Upper lobe of right lung (tissue), 1 donor: ENCODE measurements at regions not wholly inside any gene's neighbourhood (a gene's known extent, or its start where the extent isn't known, plus 50 kb on each side); places are given as distances from the start of the nearest gene placed in this dataset.

Experiments used
- ATAC-seq: fragments of 200-7000 bp; cut with Tn5 transposase; one replicate; pipeline ENCODE4 v1.9.1; 2020; ENCODE audit warnings: mild to moderate bottlenecking, moderate library complexity
- DNase-seq: peaks from one replicate; pipeline ENCODE4 v3.0.0-alpha.2; 2020
- H3K27ac ChIP-seq: fragments of 200-600 bp; one replicate; pipeline ENCODE4 v1.8.0; 2022
- H3K27me3 ChIP-seq: fragments of 200-600 bp; one replicate; pipeline ENCODE4 v1.8.0; 2022; ENCODE audit warnings: mild to moderate bottlenecking
- H3K36me3 ChIP-seq: fragments of 200-600 bp; one replicate; pipeline ENCODE4 v1.8.0; 2022
- H3K4me1 ChIP-seq: fragments of 200-600 bp; one replicate; pipeline ENCODE4 v1.8.0; 2022
- H3K4me3 ChIP-seq: fragments of 200-600 bp; one replicate; pipeline ENCODE4 v1.8.0; 2022; ENCODE audit warnings: mild to moderate bottlenecking
- H3K9me3 ChIP-seq: fragments of 200-600 bp; one replicate; pipeline ENCODE4 v1.8.0; 2022
- intact Hi-C: fragments of 100-400 bp; cut with DNase I; formaldehyde crosslinking; loops from one replicate; pipeline ENCODE4 v1.11.0; 2022
- TF ChIP-seq, protein P1 (sequence below): fragments of 200-600 bp; IDR thresholded peaks from one replicate; pipeline ENCODE4 v1.8.0; 2022; ENCODE audit warnings: antibody characterized with exemption
- donor health status: DM: no; HTN: yes; CAD: no; lungs with severe emphysema.

DNA sequence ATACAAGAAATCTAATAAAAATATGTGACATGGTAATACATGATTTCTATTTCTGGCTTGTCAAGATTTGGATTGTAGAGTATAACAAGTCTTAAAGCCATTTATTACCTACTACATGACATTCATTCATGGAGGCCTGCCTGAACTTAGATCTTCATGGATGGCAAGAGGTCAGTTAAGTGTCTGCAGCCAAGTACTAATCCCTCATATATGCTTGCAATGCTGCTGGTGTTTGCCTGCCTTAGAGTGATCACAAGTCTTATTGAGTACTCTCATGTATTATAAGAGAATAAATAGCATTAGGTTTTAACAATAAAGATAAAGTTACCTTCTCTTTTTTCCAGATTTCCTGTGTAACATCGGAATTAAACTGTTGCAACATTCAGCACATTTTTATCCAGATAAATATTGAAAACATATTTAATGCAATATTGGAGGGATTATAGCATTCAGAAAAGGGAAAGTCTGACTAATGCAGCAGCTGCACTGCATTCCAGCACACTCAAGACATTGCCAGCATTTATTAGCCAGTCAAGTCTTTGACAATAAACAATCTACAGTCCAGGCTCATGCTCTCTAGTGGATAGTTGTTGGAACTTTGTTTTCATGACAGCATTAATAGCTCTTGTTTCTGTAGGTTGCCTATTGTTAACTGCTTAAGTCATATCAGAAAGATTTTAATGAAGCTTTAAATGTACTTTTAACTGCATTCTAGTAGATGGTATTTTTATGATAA, 737.1 kb downstream of the FAT4 start:
- H3K4me1 ChIP-seq = no peaks in the 10 kb centered on the region
- DNase-seq = no peak

DNA sequence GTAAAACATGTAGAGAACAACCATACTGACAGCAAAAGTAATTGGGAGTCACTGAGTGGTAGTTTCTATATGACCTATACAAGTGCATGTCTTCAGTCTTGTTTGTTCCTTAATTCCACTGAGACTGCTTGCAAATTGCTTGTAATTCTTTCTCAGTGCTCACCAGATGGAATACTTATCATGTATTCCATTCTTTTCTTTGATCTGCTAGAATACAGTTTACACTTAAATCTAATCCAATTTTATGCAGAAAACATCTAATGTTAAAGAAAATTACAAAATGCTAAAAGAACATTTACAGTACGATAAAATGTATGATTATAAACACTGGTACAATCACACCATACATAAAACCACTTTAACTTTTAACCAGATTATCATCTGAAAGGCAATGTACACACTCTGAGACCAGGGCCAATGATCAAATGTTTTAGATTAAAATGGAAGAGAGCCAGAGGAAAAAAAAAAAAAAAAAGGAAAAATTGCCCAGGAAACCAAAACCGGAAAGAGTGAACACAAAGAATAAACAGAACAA, 741.4 kb downstream of the FAT4 start:
- Histone ChIP-seq H3K4me1 (no peaks in the 10 kb centered on the region), H3K27me3 (no peaks in the 10 kb centered on the region), H3K4me3 (no peak overlapping the region), H3K9me3 (no peaks in the 10 kb centered on the region), H3K36me3 (no peaks in the 10 kb centered on the region), H3K27ac (no peak overlapping the region)
- TF ChIP-seq, protein P1, sequence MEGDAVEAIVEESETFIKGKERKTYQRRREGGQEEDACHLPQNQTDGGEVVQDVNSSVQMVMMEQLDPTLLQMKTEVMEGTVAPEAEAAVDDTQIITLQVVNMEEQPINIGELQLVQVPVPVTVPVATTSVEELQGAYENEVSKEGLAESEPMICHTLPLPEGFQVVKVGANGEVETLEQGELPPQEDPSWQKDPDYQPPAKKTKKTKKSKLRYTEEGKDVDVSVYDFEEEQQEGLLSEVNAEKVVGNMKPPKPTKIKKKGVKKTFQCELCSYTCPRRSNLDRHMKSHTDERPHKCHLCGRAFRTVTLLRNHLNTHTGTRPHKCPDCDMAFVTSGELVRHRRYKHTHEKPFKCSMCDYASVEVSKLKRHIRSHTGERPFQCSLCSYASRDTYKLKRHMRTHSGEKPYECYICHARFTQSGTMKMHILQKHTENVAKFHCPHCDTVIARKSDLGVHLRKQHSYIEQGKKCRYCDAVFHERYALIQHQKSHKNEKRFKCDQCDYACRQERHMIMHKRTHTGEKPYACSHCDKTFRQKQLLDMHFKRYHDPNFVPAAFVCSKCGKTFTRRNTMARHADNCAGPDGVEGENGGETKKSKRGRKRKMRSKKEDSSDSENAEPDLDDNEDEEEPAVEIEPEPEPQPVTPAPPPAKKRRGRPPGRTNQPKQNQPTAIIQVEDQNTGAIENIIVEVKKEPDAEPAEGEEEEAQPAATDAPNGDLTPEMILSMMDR = no peak
- intact Hi-C loops = no loop called here
- DNase-seq (no peak), ATAC-seq (no peak)

More for the DNA sequence above, 737.1 kb downstream of the FAT4 start:
- Histone ChIP-seq H3K4me3 (no peak overlapping the region), H3K36me3 (no peaks in the 10 kb centered on the region), H3K27me3 (no peaks in the 10 kb centered on the region), H3K27ac (no peak overlapping the region), H3K9me3 (no peaks in the 10 kb centered on the region)
- TF ChIP-seq, protein P1 = peak; percentile 21
- intact Hi-C loops = no loop called here
- peak; percentile 43 for ATAC-seq

DNA sequence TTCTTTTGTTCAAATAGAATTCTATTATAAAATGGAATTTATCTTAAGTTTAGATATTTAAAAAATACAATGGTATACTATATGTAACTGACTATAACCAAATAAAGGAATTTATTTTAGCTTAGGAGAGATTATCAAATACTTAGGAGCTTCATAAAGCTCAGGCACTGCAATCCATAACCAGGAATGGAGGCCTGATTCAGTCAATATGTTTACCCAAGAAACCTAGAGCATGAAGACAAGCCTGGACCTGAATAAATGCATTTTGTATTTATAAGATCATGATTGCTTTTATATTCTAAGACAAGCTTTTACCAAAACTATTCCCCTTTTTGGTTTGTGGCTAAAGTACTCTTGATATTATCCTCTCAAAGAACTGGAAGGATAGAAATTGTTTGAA, 742.6 kb downstream of the FAT4 start:
- TF ChIP-seq, protein P1 = no peak
- Histone ChIP-seq H3K36me3 (no peaks in the 10 kb centered on the region), H3K9me3 (no peaks in the 10 kb centered on the region), H3K27me3 (no peaks in the 10 kb centered on the region), H3K4me3 (no peak overlapping the region), H3K27ac (no peak overlapping the region), H3K4me1 (no peaks in the 10 kb centered on the region)
- ATAC-seq = no peak
- DNase-seq = no peak
- intact Hi-C loops = no loop called here

DNA sequence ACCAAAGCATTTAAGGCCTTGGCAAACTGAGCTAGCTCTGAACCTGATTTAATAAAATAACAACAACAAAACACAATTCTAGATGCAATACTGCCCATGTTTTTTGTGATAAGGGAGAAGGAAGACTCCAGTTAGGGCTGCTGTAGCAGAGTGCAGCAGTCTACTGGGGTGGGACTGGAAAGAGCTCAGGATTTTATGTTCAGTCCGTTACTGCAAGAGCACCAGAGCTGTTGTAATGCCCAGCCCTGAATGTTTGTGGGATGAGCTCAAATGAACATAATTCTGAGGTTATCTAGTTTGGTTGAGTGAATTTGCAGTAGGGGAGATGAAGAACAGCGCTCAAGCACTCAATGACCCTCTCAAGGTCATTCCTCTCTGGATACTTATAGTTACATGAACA, 743.8 kb downstream of the FAT4 start:
- Histone ChIP-seq H3K9me3 (no peaks in the 10 kb centered on the region), H3K27ac (no peak overlapping the region), H3K36me3 (no peaks in the 10 kb centered on the region), H3K4me1 (no peaks in the 10 kb centered on the region), H3K4me3 (no peak overlapping the region), H3K27me3 (no peaks in the 10 kb centered on the region)
- DNase-seq (no peak), ATAC-seq (no peak)
- intact Hi-C loops = no loop called here
- TF ChIP-seq, protein P1 = no peak

DNA sequence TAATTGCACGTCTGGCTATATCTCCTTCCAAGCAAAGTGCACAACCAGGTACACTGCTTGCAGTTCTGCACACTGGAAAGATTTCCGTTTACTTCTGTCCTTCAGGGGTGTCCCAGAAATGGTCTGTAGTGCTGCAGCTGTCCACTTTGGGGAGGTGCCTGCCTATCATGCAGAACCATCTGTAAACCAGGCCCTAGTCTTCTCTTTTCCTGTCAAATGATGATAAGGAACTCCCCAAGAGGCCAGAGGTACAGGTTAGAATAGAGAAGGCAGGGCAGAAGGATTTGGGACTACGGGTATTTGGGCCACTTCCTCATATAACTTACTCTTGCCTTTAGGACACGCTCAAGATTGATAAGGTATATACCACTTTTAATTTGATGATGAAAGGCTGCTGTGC, 746.9 kb downstream of the FAT4 start:
- ATAC-seq (no peak), DNase-seq (no peak)
- no peaks in the 10 kb centered on the region for H3K36me3 ChIP-seq
- TF ChIP-seq, protein P1 = no peak
- no peaks in the 10 kb centered on the region for H3K27me3 ChIP-seq
- H3K9me3 ChIP-seq = no peaks in the 10 kb centered on the region
- no peak overlapping the region for H3K27ac ChIP-seq
- H3K4me1 ChIP-seq = no peaks in the 10 kb centered on the region
- H3K4me3 ChIP-seq = no peak overlapping the region
- intact Hi-C loops = no loop called here
